GM18870 (cell line): ENCODE measurements at regions not wholly inside any gene's neighbourhood (a gene's known extent, or its start where the extent isn't known, plus 50 kb on each side); places are given as distances from the start of the nearest gene placed in this dataset.

Source experiments
- ATAC-seq: cut with Tn5 transposase; IDR thresholded peaks from one replicate; pipeline ENCODE4 v1.9.1; 2021; ENCODE audit warnings: moderate library complexity; ENCODE audit not compliant: unreplicated experiment

DNA sequence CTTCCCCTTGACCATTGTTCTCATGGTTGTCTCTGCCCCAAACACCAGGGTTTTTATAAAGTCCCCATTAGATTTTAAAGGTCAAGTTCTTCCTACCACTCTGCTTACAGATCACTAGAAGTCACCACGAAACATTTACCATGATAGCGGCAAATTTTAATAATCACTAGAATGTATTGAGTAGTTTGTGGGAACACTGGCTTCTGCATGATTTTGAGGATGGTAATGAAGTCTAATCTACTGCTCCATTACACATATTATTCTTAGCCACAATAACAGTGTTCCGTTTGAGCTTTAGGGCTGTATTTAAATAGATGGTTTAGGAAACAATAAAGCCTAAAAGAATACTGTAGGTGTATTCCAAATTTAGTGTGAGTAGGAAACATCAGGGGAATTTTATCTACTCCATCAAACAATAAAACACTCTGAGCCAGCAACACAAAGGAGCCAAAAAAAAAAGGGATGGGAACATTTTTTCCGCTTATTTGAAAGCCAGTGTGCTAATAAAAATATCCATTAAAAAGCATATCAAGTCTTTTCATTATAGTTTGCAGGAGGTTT lies 49.7 kb downstream of the KLF12 start:
- no peak for ATAC-seq

DNA sequence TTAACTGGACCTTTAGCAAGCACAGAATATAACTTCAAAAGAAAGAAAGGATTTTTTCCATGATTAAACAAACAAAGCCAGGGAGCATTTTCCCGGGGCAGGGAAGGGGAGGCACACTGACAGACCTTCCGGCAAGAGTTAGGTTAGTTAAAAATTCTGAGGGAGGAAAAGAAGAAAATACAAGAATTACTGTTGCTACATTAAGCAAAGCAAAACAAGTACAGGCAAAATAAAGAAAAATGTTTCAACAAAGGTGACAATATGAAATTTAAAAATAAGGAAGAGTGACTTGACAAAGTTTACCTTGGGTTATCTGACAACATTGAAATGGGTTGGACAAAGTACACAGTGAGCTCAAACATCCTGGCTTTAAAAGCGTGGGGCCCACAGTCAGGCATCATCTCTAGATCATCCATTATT lies 51.5 kb downstream of the KLF12 start:
- ATAC-seq: no peak

DNA sequence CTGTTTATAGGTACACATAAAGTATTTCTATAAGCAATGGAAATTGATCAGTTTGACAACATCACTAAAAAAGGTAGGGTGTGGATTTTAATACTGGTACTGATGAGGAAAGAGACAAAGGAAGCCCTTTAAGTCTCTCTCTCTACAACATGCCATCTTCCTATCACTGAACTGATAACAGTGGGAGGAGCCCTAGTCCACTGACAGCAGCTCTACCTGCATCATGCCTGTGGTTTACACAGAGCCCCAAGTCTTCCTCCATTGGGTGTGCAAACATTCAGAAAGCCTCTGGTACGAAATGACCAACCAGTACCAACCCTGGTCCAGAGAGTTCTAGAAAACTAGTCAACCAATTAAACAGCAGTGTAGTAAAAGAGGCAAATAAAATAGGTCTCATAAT lies 53.4 kb downstream of the KLF12 start:
- no peak for ATAC-seq

DNA sequence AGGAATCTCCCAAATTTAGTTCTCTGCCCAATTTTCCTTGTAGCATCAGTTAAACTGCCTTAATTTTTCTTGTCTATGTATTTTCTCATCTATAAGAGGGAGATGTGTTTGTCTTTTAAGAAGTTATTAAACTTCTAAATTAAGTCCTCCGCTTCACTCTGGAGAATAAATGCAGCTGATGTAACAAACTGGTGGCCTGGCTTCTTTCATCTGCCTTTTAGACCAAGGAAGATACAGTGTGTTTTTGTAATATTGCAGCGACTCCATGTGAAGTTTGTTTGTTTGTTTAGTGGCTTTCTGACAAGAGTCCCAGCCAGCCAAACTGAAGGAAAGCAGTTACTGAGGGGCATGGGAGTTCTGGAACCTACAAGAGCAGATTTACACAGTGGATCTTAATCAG lies 56.4 kb downstream of the KLF12 start:
- ATAC-seq: no peak

DNA sequence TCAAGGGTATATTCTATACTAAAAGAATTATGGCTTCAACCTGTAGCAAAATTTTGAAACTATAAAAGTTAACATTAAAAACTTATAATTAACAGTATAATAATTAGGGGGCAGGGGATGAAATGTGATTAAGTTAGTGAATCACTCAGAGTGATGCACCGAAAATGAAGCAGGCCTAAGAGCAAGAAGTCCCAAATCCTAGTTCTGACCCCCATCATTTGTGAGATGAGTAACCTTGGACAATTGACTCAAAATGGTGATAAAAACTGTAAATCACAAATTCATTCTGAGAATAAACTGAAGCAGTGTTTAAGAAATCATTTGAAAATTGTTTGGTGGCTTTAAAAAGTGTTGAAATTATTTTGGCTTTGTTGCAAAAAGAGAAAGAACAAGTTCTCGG lies 56.8 kb downstream of the KLF12 start:
- no peak for ATAC-seq

GRCh38 chr13:74074723-74075122 lies 59.5 kb downstream of the KLF12 start:
- no peak for ATAC-seq

DNA sequence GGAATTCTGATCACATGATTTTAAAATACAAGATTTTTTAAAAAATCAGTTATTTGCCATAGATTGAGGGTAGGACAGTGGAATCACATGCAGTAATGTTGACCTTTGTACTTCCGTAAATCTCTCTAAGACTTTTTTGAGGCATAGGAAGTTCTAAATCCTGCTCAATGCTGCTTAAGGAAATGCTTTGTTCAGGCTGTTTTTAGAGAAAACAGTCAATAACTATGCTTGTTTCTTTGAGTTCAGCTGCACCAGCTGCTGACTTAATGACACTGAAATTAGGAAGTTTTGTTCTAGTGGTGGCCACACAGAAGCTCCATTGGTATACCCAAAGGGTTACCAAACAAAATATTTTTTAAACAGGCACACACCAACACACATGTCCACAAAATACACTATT lies 60.9 kb downstream of the KLF12 start:
- no peak for ATAC-seq

- ATAC-seq: no peak
These were observed 63.7 kb downstream of the KLF12 start for GRCh38 chr13:74070513-74070912.

- no peak for ATAC-seq
These were observed 64.1 kb downstream of the KLF12 start for GRCh38 chr13:74070065-74070464.

- no peak for ATAC-seq
These were observed 65.7 kb downstream of the KLF12 start for GRCh38 chr13:74068471-74068870.

- ATAC-seq: no peak
These were observed 66.4 kb downstream of the KLF12 start for GRCh38 chr13:74067818-74068217.

DNA sequence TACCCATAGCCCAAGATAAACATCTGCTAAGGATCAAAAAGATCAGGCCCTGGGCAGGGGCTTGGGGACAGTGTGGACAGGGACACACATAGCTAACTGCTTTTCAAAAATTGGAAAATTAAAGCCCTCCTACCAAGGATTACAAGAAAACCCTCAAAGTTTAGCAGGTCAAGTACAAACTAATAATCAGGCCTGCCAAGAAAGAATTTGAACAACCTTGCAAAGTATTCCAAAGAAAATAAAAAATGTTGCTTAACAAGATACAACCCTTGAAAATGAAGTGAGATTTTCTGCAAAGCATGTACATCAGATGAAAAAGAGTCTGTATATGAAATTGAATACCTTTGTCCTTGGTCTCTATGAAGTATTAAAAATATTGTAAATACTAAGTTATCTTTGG lies 67.3 kb downstream of the KLF12 start:
- ATAC-seq: no peak

- no peak for ATAC-seq
These were observed 69.3 kb downstream of the KLF12 start for GRCh38 chr13:74064805-74065312.

DNA sequence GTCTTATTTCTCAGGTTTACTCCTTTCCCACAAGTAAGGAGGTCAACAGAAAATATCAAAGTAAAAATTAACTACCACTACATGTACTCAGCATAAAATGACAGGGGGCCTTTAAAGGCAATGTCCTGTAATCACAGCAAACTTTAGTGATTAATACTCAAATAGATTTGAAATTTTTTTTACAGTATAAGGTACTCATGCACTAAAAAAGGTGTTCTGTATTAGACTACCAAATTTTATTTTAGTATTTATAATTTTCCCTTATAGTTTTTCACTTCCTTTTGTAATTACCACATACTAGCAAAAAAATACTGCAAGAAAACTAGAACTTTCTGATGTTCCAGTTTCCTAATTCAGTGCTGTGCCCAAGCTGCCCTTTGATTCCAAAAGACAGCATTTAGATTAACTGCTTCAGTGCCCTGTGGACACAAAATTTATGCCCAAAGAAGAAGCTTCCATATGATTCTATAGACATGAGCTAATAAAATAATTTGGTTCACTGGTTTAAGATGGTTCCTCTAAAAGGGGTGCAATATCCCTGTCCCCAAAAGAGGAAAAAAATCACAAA lies 70.6 kb downstream of the KLF12 start:
- no peak for ATAC-seq

DNA sequence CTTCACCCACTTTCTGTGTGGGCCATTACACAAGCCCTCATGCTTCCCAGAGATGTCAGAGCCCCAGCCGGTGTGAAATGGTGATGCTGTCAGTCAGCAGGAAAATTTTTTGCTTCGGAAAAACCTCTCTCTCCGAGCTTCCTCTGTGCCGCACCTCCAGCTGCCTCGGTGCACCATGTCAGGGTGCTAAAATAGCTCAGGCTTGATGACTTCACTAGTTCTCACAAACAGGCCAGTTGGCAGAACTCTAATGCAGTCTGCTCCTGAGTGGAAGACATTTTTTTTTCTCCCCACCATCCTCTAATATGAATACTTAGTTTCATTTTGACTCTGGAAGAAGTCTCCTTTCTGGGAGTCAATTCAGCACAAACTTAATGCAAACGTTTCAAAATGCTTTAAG lies 71.3 kb downstream of the KLF12 start:
- ATAC-seq: peak; percentile 88

DNA sequence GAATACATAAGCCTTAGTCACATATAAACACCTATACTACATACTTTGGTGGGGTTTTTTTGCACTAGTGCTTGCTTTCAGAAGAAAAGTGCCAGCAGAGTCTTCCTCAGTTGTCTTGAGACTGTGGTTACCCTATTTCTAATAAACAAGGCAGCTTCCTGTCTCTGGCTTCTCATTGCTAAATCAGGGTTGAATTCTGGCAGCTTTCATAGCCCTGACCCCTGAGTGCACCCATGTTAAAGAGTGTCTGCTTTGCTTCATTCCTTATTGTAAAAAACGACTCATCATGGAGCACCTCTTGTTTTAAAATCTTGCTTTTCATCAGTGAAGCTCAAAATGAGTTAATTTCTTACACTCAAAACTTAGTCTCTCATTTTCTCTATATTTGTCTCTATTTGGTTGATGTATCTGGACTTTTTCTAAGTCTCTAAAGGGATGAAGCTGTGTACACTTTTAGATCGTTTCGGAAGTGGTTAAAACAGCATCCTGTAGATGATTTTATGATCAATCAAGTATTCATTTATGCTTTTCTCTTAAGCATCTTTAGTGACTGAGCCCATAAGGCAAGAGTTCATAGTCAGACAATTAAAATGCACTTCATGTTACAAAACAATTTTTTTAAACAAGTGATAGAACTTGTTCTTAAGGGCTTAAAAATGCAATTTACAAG lies 72.1 kb downstream of the KLF12 start:
- peak; percentile 65 for ATAC-seq

DNA sequence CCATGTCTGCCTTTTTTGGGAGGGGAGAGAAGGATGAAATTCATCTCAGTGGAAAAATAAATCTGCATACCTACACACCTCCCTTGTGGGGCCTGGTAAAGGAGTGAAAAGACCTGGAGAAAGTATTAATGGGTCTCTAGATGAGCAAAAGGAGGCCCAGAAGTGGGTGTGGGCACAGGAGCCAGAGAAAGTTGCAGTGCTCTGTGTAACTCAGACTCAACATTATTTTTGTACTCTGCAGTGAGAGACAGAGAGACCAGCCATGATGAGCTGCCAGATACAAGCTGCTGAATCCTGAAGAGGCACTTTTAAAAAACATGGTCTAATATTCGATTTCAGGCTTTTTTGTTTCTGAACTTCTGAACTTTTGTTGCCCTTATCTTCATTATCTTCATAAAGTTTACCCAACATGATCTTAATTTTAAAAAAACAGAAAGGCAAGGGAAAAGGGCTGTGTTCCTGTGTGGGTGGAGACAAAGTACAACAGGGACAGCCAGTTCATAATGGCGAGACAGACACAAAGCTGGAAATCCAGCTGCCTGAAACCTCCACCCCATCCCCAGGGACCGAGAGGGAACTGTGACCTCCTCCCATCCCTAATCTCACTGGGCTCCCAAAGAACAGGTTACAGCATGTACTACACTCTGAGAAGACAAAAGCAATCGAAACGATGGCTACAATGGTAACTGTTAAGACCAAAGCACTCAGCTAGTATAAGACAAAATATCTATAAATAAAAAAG lies 77.2 kb downstream of the KLF12 start:
- no peak for ATAC-seq

DNA sequence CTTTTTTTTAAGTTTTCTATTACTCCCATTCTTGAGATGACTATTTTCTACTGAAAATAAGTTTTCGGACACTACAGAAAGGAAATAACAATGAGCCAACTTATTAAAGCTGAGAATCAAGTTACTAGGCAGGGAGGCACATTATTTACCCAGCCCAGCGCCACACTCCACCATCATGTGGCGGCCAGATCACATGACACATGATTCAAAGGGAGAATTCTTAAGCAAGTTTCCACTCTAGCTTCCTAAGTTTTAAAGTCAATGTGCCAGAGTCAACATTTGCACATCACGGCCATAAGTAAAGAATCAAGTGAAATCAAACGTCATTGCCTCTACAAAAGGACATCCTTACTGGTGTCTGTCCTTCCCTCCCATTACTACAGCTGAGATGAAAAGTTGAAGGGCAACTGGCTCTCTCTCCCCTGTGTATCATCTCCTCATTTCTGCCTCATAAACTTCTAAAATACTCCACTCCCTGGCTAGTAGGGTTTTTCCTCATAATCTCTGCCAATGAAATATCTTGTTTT lies 81.7 kb downstream of the KLF12 start:
- no peak for ATAC-seq

- no peak for ATAC-seq
These were observed 85.4 kb downstream of the KLF12 start for GRCh38 chr13:74048756-74049155.

DNA sequence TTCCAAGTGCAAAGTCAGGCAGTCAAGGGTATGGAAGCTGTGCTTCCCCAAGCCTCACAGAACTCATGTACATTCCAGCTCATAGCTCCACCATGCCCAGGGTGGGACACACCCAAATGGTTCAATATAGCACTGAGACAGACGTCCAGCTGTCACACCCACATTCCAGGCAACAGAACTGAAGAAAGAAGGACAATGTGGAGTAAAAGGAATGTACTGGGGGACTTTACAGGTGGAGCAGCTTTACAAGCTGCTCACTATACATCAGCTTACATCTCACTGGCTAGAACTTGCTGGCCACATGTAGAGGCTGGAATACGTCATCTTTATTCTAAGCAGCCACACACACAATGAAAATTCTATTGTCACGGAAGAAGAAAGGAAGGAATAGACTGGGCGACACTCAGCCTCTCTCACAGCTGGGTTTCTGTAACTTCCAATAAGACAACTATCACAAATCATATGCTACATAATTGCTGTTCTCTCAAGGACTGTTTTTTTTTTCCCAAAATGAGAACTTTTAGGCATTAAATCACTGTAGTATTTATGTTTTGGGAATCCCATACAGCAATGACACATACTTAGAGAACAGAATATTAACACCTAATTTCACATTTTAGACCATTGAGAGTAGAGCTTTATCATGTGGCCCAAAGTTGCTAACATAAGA lies 86.1 kb downstream of the KLF12 start:
- ATAC-seq: no peak

DNA sequence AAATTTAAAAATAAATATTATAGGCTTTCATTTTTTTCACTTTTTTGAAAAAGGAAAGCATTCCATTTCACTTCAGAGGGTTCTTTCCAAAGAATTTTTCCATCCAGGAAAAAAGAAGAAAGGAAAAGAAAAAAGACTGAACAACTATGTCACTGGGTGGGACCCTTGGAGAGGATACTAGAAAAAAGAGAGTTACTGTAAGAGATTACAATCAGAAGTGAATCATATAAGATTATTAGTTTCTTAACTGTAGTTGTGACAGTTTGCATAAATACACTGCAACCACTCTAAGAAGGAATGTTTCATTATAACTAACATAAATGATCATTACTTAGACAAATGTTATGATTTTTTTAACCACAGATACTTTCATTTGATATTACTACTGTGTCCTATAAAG lies 87.8 kb downstream of the KLF12 start:
- ATAC-seq: no peak
